ENCODE measurements at regions not wholly inside any gene's neighbourhood (a gene's known extent, or its start where the extent isn't known, plus 50 kb on each side); places are given as distances from the start of the nearest gene placed in this dataset.

- TF ChIP-seq POLR2AphosphoS5 (IDR thresholded peaks at IDR 0.05; ENCODE audit: low read depth, low read length) (no peak), POLR2A (IDR thresholded peaks at IDR 0.05; ENCODE audit: low read depth, low read length) (no peak), TAF1 (IDR thresholded peaks at IDR 0.05; ENCODE audit: low read depth, low read length) (no peak), SPI1 (IDR thresholded peaks at IDR 0.05; ENCODE audit: low read depth, low read length) (no peak), PAX5 (IDR thresholded peaks at IDR 0.05; ENCODE audit: insufficient read depth, low read length, severe bottlenecking) (no peak)
These were observed 94.9 kb upstream of the MGMT start for GRCh38 chr10:129372172-129372571.

Data from GM12891 (cell line).